ENCODE measurements at regions not wholly inside any gene's neighbourhood (a gene's known extent, or its start where the extent isn't known, plus 50 kb on each side); places are given as distances from the start of the nearest gene placed in this dataset.

GRCh38 chr10:90983914-90984549 is 63.1 kb upstream of the ANKRD1 start:
- no peak for TF ChIP-seq POLR2AphosphoS5 (IDR thresholded peaks at IDR 0.05; ENCODE audit: low read depth, low read length)
- TF ChIP-seq CTCF (IDR thresholded peaks at IDR 0.05), result no peak
